ENCODE measurements at regions not wholly inside any gene's neighbourhood (a gene's known extent, or its start where the extent isn't known, plus 50 kb on each side); places are given as distances from the start of the nearest gene placed in this dataset.
A peak's percentile ranks its signal among the peaks of the same experiment; 100 is the strongest.

DNA sequence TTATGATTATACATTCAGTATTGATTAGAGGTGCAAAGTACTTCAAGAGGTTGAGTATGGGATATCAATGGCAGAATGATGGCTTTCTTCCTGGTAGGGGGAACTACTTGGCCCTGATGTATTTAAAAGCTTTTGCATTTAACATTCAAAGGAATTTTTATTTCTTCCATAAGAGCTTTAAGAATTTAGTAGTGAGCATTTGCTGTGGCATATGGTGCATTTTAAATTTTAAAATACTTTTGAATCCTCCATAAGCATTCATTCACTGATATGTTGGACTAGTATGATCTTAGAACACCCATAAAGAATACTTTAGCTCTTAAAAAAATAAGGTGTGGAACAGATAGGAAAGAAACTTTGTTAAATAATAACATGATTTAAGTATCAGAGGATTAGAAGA is 191.9 kb upstream of the PPP1R3A start:
- no peak for DNase-seq (ENCODE audit: extremely low spot score, unreplicated experiment)
- Mint-ChIP-seq H3K9me3 (no peaks in the 10 kb centered on the region), H3K4me1 (ENCODE audit: unreplicated experiment) (no peaks in the 10 kb centered on the region), H3K4me3 (no peak overlapping the region), H3K36me3 (no peaks in the 10 kb centered on the region), H3K27ac (no peak overlapping the region), H3K27me3 (no peaks in the 10 kb centered on the region)
- TF ChIP-seq CTCF (conservative IDR thresholded peaks at IDR 0.05), result no peak

GRCh38 chr7:114109721-114110120 is 190.9 kb upstream of the PPP1R3A start:
- no peak overlapping the region for H3K4me3 Mint-ChIP-seq
- no peaks in the 10 kb centered on the region for H3K9me3 Mint-ChIP-seq
- peak; percentile 25 for TF ChIP-seq CTCF (conservative IDR thresholded peaks at IDR 0.05)
- H3K27me3 Mint-ChIP-seq, result no peaks in the 10 kb centered on the region
- no peak for DNase-seq (ENCODE audit: extremely low spot score, unreplicated experiment)
- H3K36me3 Mint-ChIP-seq, result no peaks in the 10 kb centered on the region
- H3K4me1 Mint-ChIP-seq (ENCODE audit: unreplicated experiment), result no peaks in the 10 kb centered on the region
- no peak overlapping the region for H3K27ac Mint-ChIP-seq

GRCh38 chr7:114109304-114109703 is 190.5 kb upstream of the PPP1R3A start:
- TF ChIP-seq CTCF (conservative IDR thresholded peaks at IDR 0.05), result no peak
- Mint-ChIP-seq H3K27me3 (no peaks in the 10 kb centered on the region), H3K27ac (no peak overlapping the region), H3K4me1 (ENCODE audit: unreplicated experiment) (no peaks in the 10 kb centered on the region), H3K9me3 (no peaks in the 10 kb centered on the region), H3K36me3 (no peaks in the 10 kb centered on the region), H3K4me3 (no peak overlapping the region)
- DNase-seq (ENCODE audit: extremely low spot score, unreplicated experiment), result no peak

DNA sequence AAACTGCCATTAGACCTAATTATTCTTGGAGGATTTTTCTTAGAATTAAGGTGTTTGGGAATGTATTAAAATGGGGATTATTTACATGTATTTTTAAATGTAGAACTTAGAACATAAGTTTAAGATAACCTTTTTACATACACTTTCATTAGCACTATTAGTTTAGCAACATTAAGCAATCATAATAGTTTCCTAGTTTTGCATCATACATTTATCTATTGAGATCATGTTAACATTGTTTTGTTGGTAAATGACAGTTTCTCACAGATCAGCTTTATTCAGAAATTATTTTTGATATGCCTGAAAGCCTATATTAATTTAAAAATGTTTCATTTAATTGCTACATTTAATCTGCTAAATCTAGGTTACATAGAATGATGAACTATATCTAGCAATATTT is 189.7 kb upstream of the PPP1R3A start:
- no peak overlapping the region for H3K27ac Mint-ChIP-seq
- no peaks in the 10 kb centered on the region for H3K27me3 Mint-ChIP-seq
- DNase-seq (ENCODE audit: extremely low spot score, unreplicated experiment), result no peak
- no peaks in the 10 kb centered on the region for H3K9me3 Mint-ChIP-seq
- no peak for TF ChIP-seq CTCF (conservative IDR thresholded peaks at IDR 0.05)
- H3K36me3 Mint-ChIP-seq, result no peaks in the 10 kb centered on the region
- no peak overlapping the region for H3K4me3 Mint-ChIP-seq
- H3K4me1 Mint-ChIP-seq (ENCODE audit: unreplicated experiment), result no peaks in the 10 kb centered on the region

DNA sequence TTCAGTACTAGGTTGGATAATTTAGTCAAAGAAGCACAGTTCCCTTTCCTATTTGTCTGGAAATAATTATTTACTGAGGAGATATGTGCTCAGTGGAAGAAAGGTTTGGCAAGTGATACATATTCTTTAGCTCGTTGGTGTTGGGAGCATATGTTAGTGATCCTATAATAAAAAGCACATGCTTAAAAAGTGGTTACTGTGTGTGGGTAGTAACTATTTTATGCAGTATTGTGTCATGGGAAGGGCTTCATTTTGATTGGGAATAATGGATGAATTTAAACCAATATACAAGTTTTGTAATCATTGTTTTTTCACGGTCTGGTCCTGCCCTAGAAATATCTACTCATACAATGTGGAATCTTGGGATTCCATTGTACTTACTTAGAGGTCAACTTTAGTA is 188.7 kb upstream of the PPP1R3A start:
- H3K27me3 Mint-ChIP-seq, result no peaks in the 10 kb centered on the region
- no peaks in the 10 kb centered on the region for H3K4me1 Mint-ChIP-seq (ENCODE audit: unreplicated experiment)
- H3K36me3 Mint-ChIP-seq, result no peaks in the 10 kb centered on the region
- H3K9me3 Mint-ChIP-seq, result no peaks in the 10 kb centered on the region
- H3K27ac Mint-ChIP-seq, result no peak overlapping the region
- DNase-seq (ENCODE audit: extremely low spot score, unreplicated experiment), result no peak
- no peak for TF ChIP-seq CTCF (conservative IDR thresholded peaks at IDR 0.05)
- no peak overlapping the region for H3K4me3 Mint-ChIP-seq

DNA sequence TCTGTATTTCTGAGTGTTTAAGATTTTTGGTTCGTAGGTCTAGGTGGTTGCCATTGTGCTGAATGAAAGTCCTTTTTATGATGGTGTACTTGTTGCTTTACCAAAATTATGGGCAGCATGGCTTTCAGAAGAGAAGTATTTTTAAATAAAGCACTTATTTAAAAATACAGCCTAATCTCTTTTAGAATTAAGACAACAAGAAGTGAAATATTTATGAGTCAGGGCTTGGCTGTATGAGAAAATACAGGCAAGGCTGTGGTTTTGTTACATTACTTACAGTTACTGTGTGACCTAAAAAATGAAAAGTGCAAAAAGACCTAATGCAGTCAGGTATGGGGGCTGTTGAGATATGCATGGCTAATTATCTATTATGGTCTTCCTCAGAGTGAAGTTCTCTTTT is 185.2 kb upstream of the PPP1R3A start:
- DNase-seq (ENCODE audit: extremely low spot score, unreplicated experiment), result no peak
- Mint-ChIP-seq H3K27ac (no peak overlapping the region), H3K9me3 (no peaks in the 10 kb centered on the region), H3K4me1 (ENCODE audit: unreplicated experiment) (no peaks in the 10 kb centered on the region), H3K36me3 (no peaks in the 10 kb centered on the region), H3K27me3 (no peaks in the 10 kb centered on the region), H3K4me3 (no peak overlapping the region)
- no peak for TF ChIP-seq CTCF (conservative IDR thresholded peaks at IDR 0.05)

Data from type B pancreatic cell (in vitro differentiated cells).